ENCODE measurements at regions not wholly inside any gene's neighbourhood (a gene's known extent, or its start where the extent isn't known, plus 50 kb on each side); places are given as distances from the start of the nearest gene placed in this dataset.
A peak's percentile ranks its signal among the peaks of the same experiment; 100 is the strongest.

GRCh38 chr3:75014008-75014407 is 399.5 kb upstream of the CNTN3 start:
- Histone ChIP-seq H3K36me3 (ENCODE audit: control insufficient read depth, insufficient read depth, low read length) (no peaks in the 10 kb centered on the region), H3K27me3 (replicated peaks; ENCODE audit: control insufficient read depth, insufficient read depth, low read length) (no peaks in the 10 kb centered on the region), H3K4me3 (replicated peaks; ENCODE audit: low read depth, low read length) (no peak overlapping the region)
- DNase-seq (ENCODE audit: extremely low read depth, insufficient read length) = no peak
- TF ChIP-seq CTCF (IDR thresholded peaks at IDR 0.05; ENCODE audit: insufficient read depth, low read length, poor library complexity, severe bottlenecking) = no peak

GRCh38 chr3:75015280-75015679 is 400.8 kb upstream of the CNTN3 start:
- Histone ChIP-seq H3K4me3 (replicated peaks; ENCODE audit: low read depth, low read length) (no peak overlapping the region), H3K27me3 (replicated peaks; ENCODE audit: control insufficient read depth, insufficient read depth, low read length) (no peaks in the 10 kb centered on the region), H3K36me3 (ENCODE audit: control insufficient read depth, insufficient read depth, low read length) (no peaks in the 10 kb centered on the region)
- TF ChIP-seq CTCF (IDR thresholded peaks at IDR 0.05; ENCODE audit: insufficient read depth, low read length, poor library complexity, severe bottlenecking) = no peak
- no peak for DNase-seq (ENCODE audit: extremely low read depth, insufficient read length)

GRCh38 chr3:75035146-75035545 is 420.7 kb upstream of the CNTN3 start:
- H3K4me3 ChIP-seq (replicated peaks; ENCODE audit: low read depth, low read length) = no peak overlapping the region
- no peak for DNase-seq (ENCODE audit: extremely low read depth, insufficient read length)
- H3K36me3 ChIP-seq (ENCODE audit: control insufficient read depth, insufficient read depth, low read length) = no peaks in the 10 kb centered on the region
- no peak for TF ChIP-seq CTCF (IDR thresholded peaks at IDR 0.05; ENCODE audit: insufficient read depth, low read length, poor library complexity, severe bottlenecking)
- H3K27me3 ChIP-seq (replicated peaks; ENCODE audit: control insufficient read depth, insufficient read depth, low read length) = no peaks in the 10 kb centered on the region

- H3K36me3 ChIP-seq (ENCODE audit: control insufficient read depth, insufficient read depth, low read length) = no peaks in the 10 kb centered on the region
- no peak for DNase-seq (ENCODE audit: extremely low read depth, insufficient read length)
- TF ChIP-seq CTCF (IDR thresholded peaks at IDR 0.05; ENCODE audit: insufficient read depth, low read length, poor library complexity, severe bottlenecking) = no peak
- H3K4me3 ChIP-seq (replicated peaks; ENCODE audit: low read depth, low read length) = no peak overlapping the region
- H3K27me3 ChIP-seq (replicated peaks; ENCODE audit: control insufficient read depth, insufficient read depth, low read length) = no peaks in the 10 kb centered on the region
These were observed 428.5 kb upstream of the CNTN3 start for GRCh38 chr3:75042941-75043340.

- no peak for DNase-seq (ENCODE audit: extremely low read depth, insufficient read length)
- Histone ChIP-seq H3K4me3 (replicated peaks; ENCODE audit: low read depth, low read length) (no peak overlapping the region), H3K27me3 (replicated peaks; ENCODE audit: control insufficient read depth, insufficient read depth, low read length) (no peaks in the 10 kb centered on the region), H3K36me3 (ENCODE audit: control insufficient read depth, insufficient read depth, low read length) (no peaks in the 10 kb centered on the region)
- no peak for TF ChIP-seq CTCF (IDR thresholded peaks at IDR 0.05; ENCODE audit: insufficient read depth, low read length, poor library complexity, severe bottlenecking)
These were observed 434.2 kb upstream of the CNTN3 start for GRCh38 chr3:75048650-75049049.

GRCh38 chr3:75049533-75049932 is 435.1 kb upstream of the CNTN3 start:
- no peak overlapping the region for H3K4me3 ChIP-seq (replicated peaks; ENCODE audit: low read depth, low read length)
- H3K36me3 ChIP-seq (ENCODE audit: control insufficient read depth, insufficient read depth, low read length) = no peaks in the 10 kb centered on the region
- peak; percentile 1 for DNase-seq (ENCODE audit: extremely low read depth, insufficient read length)
- H3K27me3 ChIP-seq (replicated peaks; ENCODE audit: control insufficient read depth, insufficient read depth, low read length) = no peaks in the 10 kb centered on the region
- no peak for TF ChIP-seq CTCF (IDR thresholded peaks at IDR 0.05; ENCODE audit: insufficient read depth, low read length, poor library complexity, severe bottlenecking)
